ENCODE measurements at regions not wholly inside any gene's neighbourhood (a gene's known extent, or its start where the extent isn't known, plus 50 kb on each side); places are given as distances from the start of the nearest gene placed in this dataset.

GRCh38 chr11:70028147-70028855, 49.8 kb upstream of the ANO1 start:
- no peak for DNase-seq (ENCODE audit: low spot score)
- WGBS (ENCODE audit: low lambda C conversion rate, missing lambda C conversion rate), result 85% methylated on average over 12 of the region's 12 CpGs
- TF ChIP-seq EZH2 (IDR thresholded peaks at IDR 0.05; ENCODE audit: borderline replicate concordance), result no peak
- TF ChIP-seq EZH2phosphoT487 (IDR thresholded peaks at IDR 0.05; ENCODE audit: low read depth, severe bottlenecking, unreplicated experiment), result no peak
- TF ChIP-seq CTCF (IDR thresholded peaks at IDR 0.05; ENCODE audit: poor library complexity), result no peak

More at GRCh38 chr11:70028147-70028855, 49.8 kb upstream of the ANO1 start:
- no peaks in the 10 kb centered on the region for H3K27me3 ChIP-seq
- H3K4me2 ChIP-seq, result no peak overlapping the region
- H3K4me3 ChIP-seq, result no peak overlapping the region
- no peak overlapping the region for H3K27ac ChIP-seq
- no peaks in the 10 kb centered on the region for H3K4me1 ChIP-seq (ENCODE audit: insufficient read depth)
- H3K9me2 ChIP-seq (replicated peaks; ENCODE audit: insufficient read depth), result no peaks in the 10 kb centered on the region
- H3K79me2 ChIP-seq, result no peaks in the 10 kb centered on the region
- no peaks in the 10 kb centered on the region for H4K20me1 ChIP-seq (ENCODE audit: insufficient read depth, poor library complexity, severe bottlenecking)
- H3K9me3 ChIP-seq (ENCODE audit: low read depth), result no peaks in the 10 kb centered on the region
- H2AFZ ChIP-seq, result no peak overlapping the region
- H3K36me3 ChIP-seq (replicated peaks; ENCODE audit: insufficient read depth, low read depth), result no peaks in the 10 kb centered on the region

All from hepatocyte (in vitro differentiated cells).